SJSA1 (cell line): ENCODE measurements at regions not wholly inside any gene's neighbourhood (a gene's known extent, or its start where the extent isn't known, plus 50 kb on each side); places are given as distances from the start of the nearest gene placed in this dataset.

Experiments used
- DNase-seq, 2 experiments: peaks; one replicate each; pipeline ENCODE4 v3.0.0-alpha.2; 2015 to 2020; ENCODE audit warnings: low spot score in 2 of 2, low read depth in 1 of 2
- H3K27ac ChIP-seq: fragments of 250-450 bp; sonication (Bioruptor Pico); 2 replicates; pipeline ENCODE4 v1.5.1; 2020; ENCODE audit warnings: mild to moderate bottlenecking, moderate library complexity
- H3K27me3 ChIP-seq: fragments of 250-450 bp; sonication (Bioruptor Pico); replicated peaks from 2 replicates; pipeline ENCODE4 v1.5.1; 2020; ENCODE audit warnings: mild to moderate bottlenecking, moderate library complexity
- H3K36me3 ChIP-seq: fragments of 250-450 bp; sonication (Bioruptor Pico); 2 replicates; pipeline ENCODE4 v1.5.1; 2020; ENCODE audit warnings: mild to moderate bottlenecking
- H3K4me1 ChIP-seq: fragments of 250-450 bp; sonication (Bioruptor Pico); replicated peaks from 2 replicates; pipeline ENCODE4 v1.6.1; 2021; ENCODE audit warnings: mild to moderate bottlenecking
- H3K4me3 ChIP-seq: fragments of 250-450 bp; sonication (Bioruptor Pico); 2 replicates; pipeline ENCODE4 v1.5.1; 2020; ENCODE audit warnings: mild to moderate bottlenecking
- H3K9me3 ChIP-seq: fragments of 250-450 bp; sonication (Bioruptor Pico); replicated peaks from 2 replicates; pipeline ENCODE4 v1.5.1; 2020; ENCODE audit warnings: mild to moderate bottlenecking

- Histone ChIP-seq H3K27ac (no peak overlapping the region), H3K36me3 (no peaks in the 10 kb centered on the region), H3K27me3 (no peaks in the 10 kb centered on the region), H3K4me3 (no peak overlapping the region), H3K9me3 (no peaks in the 10 kb centered on the region), H3K4me1 (no peaks in the 10 kb centered on the region)
- DNase-seq = no peak
These were observed 390.6 kb upstream of the MAP3K7 start for GRCh38 chr6:90977513-90977912.

DNA sequence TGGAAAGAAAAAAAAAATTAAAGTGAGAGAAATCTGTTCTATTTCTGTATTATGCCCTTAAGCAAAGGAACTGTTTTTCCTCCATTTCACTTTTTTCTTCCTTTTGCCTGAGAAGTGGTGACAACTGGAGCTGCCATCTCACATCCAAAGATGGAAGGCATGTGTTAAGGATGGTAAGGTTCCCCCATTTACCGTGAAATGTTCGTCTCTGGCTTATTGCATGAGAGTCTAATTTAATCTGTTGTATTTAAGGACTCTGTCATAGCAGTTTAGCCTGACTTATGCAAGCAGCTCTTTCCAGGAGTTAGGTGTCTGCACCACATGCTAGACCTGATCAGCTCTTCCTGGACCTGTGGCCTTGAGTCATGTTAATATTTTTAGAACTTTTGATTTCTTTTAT lies 389.5 kb upstream of the MAP3K7 start:
- no peak overlapping the region for H3K4me3 ChIP-seq
- DNase-seq = no peak
- no peaks in the 10 kb centered on the region for H3K27me3 ChIP-seq
- H3K9me3 ChIP-seq = no peaks in the 10 kb centered on the region
- no peaks in the 10 kb centered on the region for H3K4me1 ChIP-seq
- no peaks in the 10 kb centered on the region for H3K36me3 ChIP-seq
- H3K27ac ChIP-seq = no peak overlapping the region

DNA sequence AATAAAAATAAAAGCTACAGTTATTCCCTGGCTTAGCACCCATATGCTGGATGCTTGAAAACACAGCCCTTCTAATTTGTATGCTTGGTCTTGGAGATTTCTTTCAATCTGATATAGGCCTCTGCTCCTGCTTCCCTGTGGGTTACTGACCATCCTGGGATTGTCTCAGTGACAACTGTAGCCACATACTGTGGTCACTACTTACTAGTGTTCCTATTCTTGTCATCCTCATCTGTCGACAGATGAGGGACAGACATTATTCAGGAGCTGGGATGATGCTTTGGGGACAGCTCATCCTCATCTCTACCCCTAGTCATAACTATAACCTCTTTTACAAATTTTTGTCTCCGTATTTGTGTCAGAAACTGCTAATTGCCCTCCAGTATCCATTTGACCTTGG lies 388.9 kb upstream of the MAP3K7 start:
- Histone ChIP-seq H3K36me3 (no peaks in the 10 kb centered on the region), H3K27me3 (no peaks in the 10 kb centered on the region), H3K4me3 (no peak overlapping the region), H3K9me3 (no peaks in the 10 kb centered on the region), H3K4me1 (no peaks in the 10 kb centered on the region), H3K27ac (no peak overlapping the region)
- DNase-seq = no peak

- Histone ChIP-seq H3K4me1 (no peaks in the 10 kb centered on the region), H3K27ac (no peak overlapping the region), H3K36me3 (no peaks in the 10 kb centered on the region), H3K4me3 (no peak overlapping the region), H3K9me3 (no peaks in the 10 kb centered on the region), H3K27me3 (no peaks in the 10 kb centered on the region)
- no peak for DNase-seq
These were observed 386.3 kb upstream of the MAP3K7 start for GRCh38 chr6:90973188-90973587.

GRCh38 chr6:90970672-90971071 lies 383.8 kb upstream of the MAP3K7 start:
- H3K9me3 ChIP-seq = no peaks in the 10 kb centered on the region
- H3K4me3 ChIP-seq = no peak overlapping the region
- H3K4me1 ChIP-seq = no peaks in the 10 kb centered on the region
- H3K27ac ChIP-seq = no peak overlapping the region
- no peak for DNase-seq
- no peaks in the 10 kb centered on the region for H3K27me3 ChIP-seq
- H3K36me3 ChIP-seq = no peaks in the 10 kb centered on the region

DNA sequence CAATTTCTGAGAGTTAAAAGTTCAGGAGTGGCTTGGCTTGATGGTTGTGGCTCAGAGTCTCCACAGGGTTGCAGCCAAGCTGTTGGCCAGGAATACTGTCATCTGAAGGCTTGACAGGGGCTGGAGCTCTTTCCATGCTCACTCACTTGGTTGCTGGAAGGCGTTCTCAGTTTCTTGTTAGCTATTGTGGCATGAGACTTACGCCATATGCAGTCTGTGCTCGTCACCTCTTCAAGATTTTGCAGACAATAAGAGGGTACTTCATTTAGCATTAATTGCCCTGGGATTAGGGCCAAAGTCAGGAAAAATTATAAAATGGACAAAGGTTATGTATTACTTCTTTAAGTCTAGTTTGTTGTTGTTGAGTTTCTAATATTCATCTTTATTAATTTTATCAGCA lies 380.6 kb upstream of the MAP3K7 start:
- Histone ChIP-seq H3K4me3 (no peak overlapping the region), H3K36me3 (no peaks in the 10 kb centered on the region)

GRCh38 chr6:90960324-90960723 lies 373.5 kb upstream of the MAP3K7 start:
- 0 out of 2 replicates have a peak, but pooled peaks cover 3% of the 10 kb centered on the region for H3K27me3 ChIP-seq
- DNase-seq = no peak
- no peaks in the 10 kb centered on the region for H3K36me3 ChIP-seq
- no peaks in the 10 kb centered on the region for H3K9me3 ChIP-seq
- H3K4me1 ChIP-seq = no peaks in the 10 kb centered on the region
- no peak overlapping the region for H3K27ac ChIP-seq
- no peak overlapping the region for H3K4me3 ChIP-seq

More for the DNA sequence above, 380.6 kb upstream of the MAP3K7 start:
- DNase-seq = no peak
- no peaks in the 10 kb centered on the region for H3K27me3 ChIP-seq
- no peak overlapping the region for H3K27ac ChIP-seq
- H3K9me3 ChIP-seq = no peaks in the 10 kb centered on the region
- H3K4me1 ChIP-seq = no peaks in the 10 kb centered on the region

GRCh38 chr6:90955246-90955645 lies 368.4 kb upstream of the MAP3K7 start:
- no peak for DNase-seq
- H3K4me3 ChIP-seq = no peak overlapping the region
- H3K9me3 ChIP-seq = no peaks in the 10 kb centered on the region
- no peak overlapping the region for H3K27ac ChIP-seq
- H3K4me1 ChIP-seq = no peaks in the 10 kb centered on the region
- H3K27me3 ChIP-seq = 0 out of 2 replicates have a peak, but pooled peaks cover 3% of the 10 kb centered on the region
- H3K36me3 ChIP-seq = no peaks in the 10 kb centered on the region

- H3K4me1 ChIP-seq = no peaks in the 10 kb centered on the region
- H3K4me3 ChIP-seq = no peak overlapping the region
- no peaks in the 10 kb centered on the region for H3K27me3 ChIP-seq
- H3K9me3 ChIP-seq = no peaks in the 10 kb centered on the region
- H3K36me3 ChIP-seq = no peaks in the 10 kb centered on the region
- DNase-seq = no peak
- H3K27ac ChIP-seq = no peak overlapping the region
These were observed 366.7 kb upstream of the MAP3K7 start for GRCh38 chr6:90953405-90954161.

- no peaks in the 10 kb centered on the region for H3K36me3 ChIP-seq
- no peak for DNase-seq
- no peaks in the 10 kb centered on the region for H3K27me3 ChIP-seq
These were observed 365.3 kb upstream of the MAP3K7 start for GRCh38 chr6:90952176-90952575.

GRCh38 chr6:90948540-90948939 lies 361.7 kb upstream of the MAP3K7 start:
- Histone ChIP-seq H3K4me1 (no peaks in the 10 kb centered on the region), H3K27me3 (no peaks in the 10 kb centered on the region), H3K4me3 (no peak overlapping the region), H3K9me3 (no peaks in the 10 kb centered on the region), H3K36me3 (no peaks in the 10 kb centered on the region), H3K27ac (no peak overlapping the region)
- no peak for DNase-seq

More at GRCh38 chr6:90952176-90952575, 365.3 kb upstream of the MAP3K7 start:
- no peak overlapping the region for H3K27ac ChIP-seq
- H3K9me3 ChIP-seq = no peaks in the 10 kb centered on the region
- no peak overlapping the region for H3K4me3 ChIP-seq
- no peaks in the 10 kb centered on the region for H3K4me1 ChIP-seq

- Histone ChIP-seq H3K4me1 (no peaks in the 10 kb centered on the region), H3K4me3 (no peak overlapping the region), H3K27ac (no peak overlapping the region), H3K27me3 (no peaks in the 10 kb centered on the region), H3K36me3 (no peaks in the 10 kb centered on the region), H3K9me3 (no peaks in the 10 kb centered on the region)
- DNase-seq = no peak
These were observed 360.6 kb upstream of the MAP3K7 start for GRCh38 chr6:90947184-90948064.

- Histone ChIP-seq H3K27me3 (no peaks in the 10 kb centered on the region), H3K36me3 (no peaks in the 10 kb centered on the region), H3K4me3 (no peak overlapping the region), H3K27ac (no peak overlapping the region), H3K4me1 (peaks cover 6% of the 10 kb centered on the region; the same call in 1 of the 2 replicates), H3K9me3 (no peaks in the 10 kb centered on the region)
- no peak for DNase-seq
These were observed 355.0 kb upstream of the MAP3K7 start for GRCh38 chr6:90941885-90942284.

DNA sequence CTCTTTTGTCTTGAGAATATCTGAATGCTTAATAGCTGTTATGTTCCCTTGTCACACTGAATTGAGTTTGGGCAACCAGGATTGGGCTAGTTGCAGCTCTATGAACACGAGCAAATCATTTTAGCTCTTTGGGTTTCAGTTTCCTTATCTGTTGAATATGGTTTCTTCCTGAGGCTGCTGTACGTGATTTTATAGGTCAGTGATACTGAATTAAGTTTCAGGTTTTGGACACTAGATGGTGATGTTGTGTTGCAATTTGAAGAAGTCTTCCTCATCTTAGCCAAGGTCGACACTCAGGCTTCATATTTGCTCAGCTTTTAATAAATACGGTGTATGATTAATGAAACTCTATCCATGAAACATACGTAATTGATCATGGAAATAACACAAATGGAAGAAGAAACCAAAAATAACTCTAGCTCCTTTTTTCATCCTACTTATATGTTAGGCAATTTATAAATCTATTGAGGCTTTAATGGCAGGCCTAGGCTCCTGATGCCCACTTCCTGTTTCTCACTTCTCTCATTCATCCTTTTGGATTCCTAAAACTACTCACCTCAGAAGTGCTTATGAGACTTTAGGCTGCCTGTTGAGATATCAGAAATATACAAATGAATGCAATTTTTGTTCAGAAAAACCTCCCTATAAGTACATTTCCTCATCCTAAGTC lies 354.1 kb upstream of the MAP3K7 start:
- H3K27me3 ChIP-seq = no peaks in the 10 kb centered on the region
- no peaks in the 10 kb centered on the region for H3K36me3 ChIP-seq
- no peak overlapping the region for H3K4me3 ChIP-seq
- H3K27ac ChIP-seq = no peak overlapping the region
- H3K9me3 ChIP-seq = no peaks in the 10 kb centered on the region
- peaks cover 6% of the 10 kb centered on the region; the same call in 1 of the 2 replicates for H3K4me1 ChIP-seq
- peak in 1 of 2 experiments; percentile 48 for DNase-seq
